ENCODE measurements at regions not wholly inside any gene's neighbourhood (a gene's known extent, or its start where the extent isn't known, plus 50 kb on each side); places are given as distances from the start of the nearest gene placed in this dataset.

DNA sequence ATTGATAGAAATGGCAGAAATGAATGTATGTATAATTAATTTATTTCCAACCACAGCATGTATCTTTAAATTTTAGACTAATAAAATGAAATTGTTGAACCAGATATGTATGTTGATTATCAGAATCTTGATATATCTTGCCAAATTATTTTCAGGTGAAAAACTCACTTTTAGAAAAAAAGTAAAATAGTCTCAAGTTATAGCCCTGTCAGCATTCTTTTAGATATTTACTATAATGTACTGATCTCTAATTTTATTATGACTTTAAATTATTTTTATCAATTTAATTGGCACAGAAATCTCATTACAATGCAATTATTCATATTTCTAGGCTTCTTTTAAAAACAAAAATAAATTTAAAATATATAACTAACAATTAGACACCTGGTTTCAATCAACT, 1990.4 kb upstream of the CDH6 start:
- intact Hi-C loops (cut with micrococcal nuclease): no loop called here
- H3K9ac ChIP-seq (replicated peaks; ENCODE audit: extremely low read depth, insufficient read depth, low read length): no peak overlapping the region
- no peaks in the 10 kb centered on the region for H3K79me2 ChIP-seq (ENCODE audit: control insufficient read depth, insufficient read depth, low read length)
- TF ChIP-seq MYC (IDR thresholded peaks at IDR 0.05; ENCODE audit: low read depth, low read length) (no peak), JUN (IDR thresholded peaks at IDR 0.05; ENCODE audit: borderline replicate concordance, insufficient read depth, insufficient read length, low read depth) (no peak), GATA2 (IDR thresholded peaks at IDR 0.05; ENCODE audit: insufficient read depth, insufficient read length, low read depth, low read length) (no peak), POLR2AphosphoS5 (IDR thresholded peaks at IDR 0.05; ENCODE audit: insufficient read depth, low read depth, low read length) (no peak), FOS (IDR thresholded peaks at IDR 0.05; ENCODE audit: borderline replicate concordance, insufficient read depth, low read length) (no peak), POLR2A (IDR thresholded peaks at IDR 0.05; ENCODE audit: low read depth, low read length) (no peak)
- TF ChIP-seq, protein P1, sequence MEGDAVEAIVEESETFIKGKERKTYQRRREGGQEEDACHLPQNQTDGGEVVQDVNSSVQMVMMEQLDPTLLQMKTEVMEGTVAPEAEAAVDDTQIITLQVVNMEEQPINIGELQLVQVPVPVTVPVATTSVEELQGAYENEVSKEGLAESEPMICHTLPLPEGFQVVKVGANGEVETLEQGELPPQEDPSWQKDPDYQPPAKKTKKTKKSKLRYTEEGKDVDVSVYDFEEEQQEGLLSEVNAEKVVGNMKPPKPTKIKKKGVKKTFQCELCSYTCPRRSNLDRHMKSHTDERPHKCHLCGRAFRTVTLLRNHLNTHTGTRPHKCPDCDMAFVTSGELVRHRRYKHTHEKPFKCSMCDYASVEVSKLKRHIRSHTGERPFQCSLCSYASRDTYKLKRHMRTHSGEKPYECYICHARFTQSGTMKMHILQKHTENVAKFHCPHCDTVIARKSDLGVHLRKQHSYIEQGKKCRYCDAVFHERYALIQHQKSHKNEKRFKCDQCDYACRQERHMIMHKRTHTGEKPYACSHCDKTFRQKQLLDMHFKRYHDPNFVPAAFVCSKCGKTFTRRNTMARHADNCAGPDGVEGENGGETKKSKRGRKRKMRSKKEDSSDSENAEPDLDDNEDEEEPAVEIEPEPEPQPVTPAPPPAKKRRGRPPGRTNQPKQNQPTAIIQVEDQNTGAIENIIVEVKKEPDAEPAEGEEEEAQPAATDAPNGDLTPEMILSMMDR (IDR thresholded peaks at IDR 0.05; ENCODE audit: extremely low read depth in 1 of 2, insufficient read depth in 1 of 2, low read depth in 1 of 2, low read length in 2 of 2): no peak
- TF ChIP-seq, protein P2, sequence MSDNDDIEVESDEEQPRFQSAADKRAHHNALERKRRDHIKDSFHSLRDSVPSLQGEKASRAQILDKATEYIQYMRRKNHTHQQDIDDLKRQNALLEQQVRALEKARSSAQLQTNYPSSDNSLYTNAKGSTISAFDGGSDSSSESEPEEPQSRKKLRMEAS (IDR thresholded peaks at IDR 0.05; ENCODE audit: insufficient read depth, insufficient read length): no peak
- DNase-seq (ENCODE audit: low read depth, low spot score) (no peak), FAIRE-seq (no peak)
- H3K4me2 ChIP-seq (ENCODE audit: insufficient read depth, low read length): no peak overlapping the region
- ChIA-PET CTCF (no interaction called here), POLR2A (no interaction called here)
- H3K9me3 ChIP-seq (replicated peaks; ENCODE audit: control insufficient read depth, insufficient read depth, low read length): peaks cover 2% of the 10 kb centered on the region
- no peaks in the 10 kb centered on the region for H4K20me1 ChIP-seq (replicated peaks; ENCODE audit: control insufficient read depth, extremely low read depth, insufficient read depth, low read length)
- no peaks in the 10 kb centered on the region for H3K4me1 ChIP-seq (ENCODE audit: control insufficient read depth, extremely low read depth, insufficient read depth, low read length)
- H3K36me3 ChIP-seq (ENCODE audit: control insufficient read depth in 2 of 2, extremely low read depth in 1 of 2, insufficient read depth in 2 of 2, low read length in 2 of 2): no peaks in the 10 kb centered on the region
- no peaks in the 10 kb centered on the region for H3K27me3 ChIP-seq (ENCODE audit: control insufficient read depth in 2 of 2, insufficient read depth in 2 of 2, low read length in 2 of 2)
- dilution Hi-C loops (cut with MboI; ENCODE audit: extremely low pct_ligation_motif_present, low sequenced_read_pairs): no loop called here
- H3K27ac ChIP-seq (ENCODE audit: insufficient read depth, low read depth, low read length): no peak overlapping the region
- H3K4me3 ChIP-seq (replicated peaks in 1 of 3; ENCODE audit: insufficient read depth in 1 of 3, low read depth in 1 of 3, low read length in 3 of 3): no peak overlapping the region
- no TSS peak for BruUV-seq (replicated peaks)
- no peaks in the 10 kb centered on the region for H3K9me1 ChIP-seq (replicated peaks; ENCODE audit: control insufficient read depth, extremely low read depth, insufficient read depth, low read length)
- no peak overlapping the region for H2AFZ ChIP-seq (ENCODE audit: low read depth, low read length)

Measured in endothelial cell of umbilical vein (primary cell).